Umbilical cord (tissue), 1 donor: ENCODE measurements at regions not wholly inside any gene's neighbourhood (a gene's known extent, or its start where the extent isn't known, plus 50 kb on each side); places are given as distances from the start of the nearest gene placed in this dataset.

Experiments
- DNase-seq: peaks from one replicate; pipeline ENCODE4 v3.0.0-alpha.2; 2015; ENCODE audit warnings: low spot score

DNA sequence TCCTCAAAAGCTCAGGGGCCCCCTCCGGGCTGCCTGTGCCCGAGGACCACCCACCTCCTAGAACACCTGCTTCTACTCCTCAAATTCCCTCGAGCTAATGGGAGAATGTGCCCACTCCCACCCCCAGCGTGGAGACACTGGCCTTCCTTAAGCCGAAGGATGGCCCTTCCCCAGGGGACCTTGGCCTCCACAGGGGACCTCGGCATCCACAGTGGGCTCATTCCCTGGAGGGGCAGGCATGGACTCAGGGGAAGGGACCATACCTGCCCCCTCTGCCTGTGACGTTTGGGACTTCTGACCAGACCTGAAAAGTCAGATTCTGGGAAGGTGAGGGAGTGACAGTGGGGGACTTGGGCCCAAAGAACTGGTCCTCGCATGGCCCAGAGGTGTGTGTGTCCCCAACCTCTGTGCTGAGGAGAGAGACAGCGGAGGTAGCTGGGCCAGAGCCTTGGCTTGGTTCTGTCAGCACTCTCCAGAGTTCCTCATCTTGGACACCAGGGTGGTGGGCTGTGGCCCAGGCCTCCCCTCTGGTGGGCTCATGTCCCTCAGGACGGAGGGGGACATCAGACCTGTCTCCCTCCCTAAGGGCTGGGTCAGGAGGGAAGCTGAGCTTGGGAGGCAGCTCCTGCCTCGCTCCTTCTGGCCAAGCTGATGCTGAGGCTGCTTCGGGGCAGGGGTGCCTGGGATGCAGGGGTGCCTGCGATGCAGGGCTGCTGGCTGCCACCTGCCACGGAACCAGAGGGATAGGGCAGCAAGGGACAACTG lies 240.4 kb downstream of the HAUS1 start:
- DNase-seq, result no peak

DNA sequence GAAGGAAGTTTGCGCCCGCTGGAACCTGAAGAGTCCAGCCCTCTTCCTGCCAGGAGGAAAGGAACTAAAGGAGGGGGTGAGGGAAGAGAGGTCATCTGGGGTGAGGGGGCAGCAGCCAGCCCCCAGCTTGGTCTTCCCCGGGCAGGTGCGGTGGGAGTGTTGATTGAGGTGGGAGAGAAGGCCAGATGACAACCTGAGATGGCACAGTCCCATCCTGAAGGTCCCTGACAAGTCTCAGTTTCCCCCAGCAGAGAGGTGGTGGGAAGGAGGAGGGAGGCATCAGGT lies 240.9 kb downstream of the HAUS1 start:
- no peak for DNase-seq

DNA sequence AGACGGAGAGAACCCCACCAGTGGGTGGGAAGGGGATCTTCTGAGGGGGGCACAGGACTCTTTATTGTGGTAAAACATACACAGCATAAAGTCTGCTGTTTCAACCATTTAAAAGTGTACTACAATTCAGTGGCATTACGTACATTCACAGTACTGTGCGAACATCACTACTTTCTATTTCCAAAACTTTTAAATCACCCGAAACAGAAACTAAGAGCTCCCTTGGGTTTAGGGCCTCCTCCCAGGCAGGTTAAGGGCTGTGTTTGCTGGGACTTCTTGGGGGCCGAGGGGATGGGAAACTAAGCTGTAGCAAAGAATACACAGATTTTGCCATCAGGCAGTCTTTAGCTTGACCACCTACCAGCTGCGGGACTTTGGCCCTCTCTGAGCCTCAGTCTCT lies 242.0 kb downstream of the HAUS1 start:
- no peak for DNase-seq

DNA sequence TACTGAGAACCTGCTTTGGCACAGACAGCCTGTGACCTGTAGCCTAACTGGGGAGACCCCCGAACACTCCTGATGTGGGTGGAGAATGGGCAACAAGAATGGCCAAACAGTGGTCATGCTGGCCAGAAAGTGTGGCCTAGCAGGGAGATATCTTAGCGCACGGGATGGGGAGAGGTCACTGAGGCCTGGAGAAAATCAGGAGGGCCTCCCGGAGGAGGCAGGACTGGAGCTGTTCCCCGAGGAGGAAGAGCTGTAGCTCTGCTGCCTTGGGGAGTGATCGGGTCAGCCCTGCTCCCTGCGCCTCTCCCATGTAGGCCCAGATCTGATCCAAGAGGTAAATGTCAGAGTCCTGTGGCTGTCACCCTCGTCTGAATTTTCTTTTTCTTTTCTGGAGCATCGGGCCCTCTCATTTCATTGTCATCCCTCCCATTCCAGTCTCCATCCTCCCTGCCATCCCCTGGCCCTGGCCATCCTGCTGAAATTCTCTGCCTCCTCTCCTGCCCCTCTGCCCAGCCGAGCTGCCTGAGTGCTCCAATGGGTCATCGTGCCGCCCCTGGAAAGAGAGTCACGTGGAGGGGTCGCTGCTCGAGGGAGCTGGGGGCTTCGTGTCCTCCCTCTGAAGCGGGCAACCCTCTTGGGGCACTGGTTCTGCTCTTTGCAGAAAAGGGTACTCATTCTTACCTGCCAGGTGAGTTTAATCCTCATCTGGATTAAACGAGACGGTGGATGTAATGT lies 242.9 kb downstream of the HAUS1 start:
- DNase-seq, result no peak

DNA sequence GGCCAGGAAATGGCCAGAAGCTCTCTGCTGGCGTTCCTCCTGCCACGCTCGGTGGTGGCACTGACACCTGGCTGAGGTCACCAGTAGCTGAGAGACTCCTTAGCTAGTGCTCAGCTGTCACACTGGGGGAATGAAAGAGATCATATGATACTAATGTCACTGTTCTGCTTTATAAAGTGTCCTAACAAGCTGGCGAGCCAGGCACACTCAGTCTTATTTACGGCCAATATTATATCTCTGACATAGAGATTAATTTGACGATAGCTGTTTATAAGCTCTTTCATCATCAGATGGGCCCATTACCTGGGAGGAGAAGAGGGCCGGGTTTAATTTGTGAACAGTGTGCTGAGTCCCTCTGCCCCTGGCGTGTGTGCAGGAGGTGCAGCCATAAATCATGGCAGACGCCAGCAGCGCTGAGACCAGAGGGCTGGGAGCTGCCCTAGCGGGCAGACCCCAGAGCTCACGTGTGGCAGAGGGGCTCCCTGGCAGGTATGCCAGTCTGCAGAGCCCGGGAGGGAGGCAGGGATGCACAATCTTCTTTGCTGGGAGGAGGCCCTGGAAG lies 246.5 kb downstream of the HAUS1 start:
- DNase-seq, result no peak

DNA sequence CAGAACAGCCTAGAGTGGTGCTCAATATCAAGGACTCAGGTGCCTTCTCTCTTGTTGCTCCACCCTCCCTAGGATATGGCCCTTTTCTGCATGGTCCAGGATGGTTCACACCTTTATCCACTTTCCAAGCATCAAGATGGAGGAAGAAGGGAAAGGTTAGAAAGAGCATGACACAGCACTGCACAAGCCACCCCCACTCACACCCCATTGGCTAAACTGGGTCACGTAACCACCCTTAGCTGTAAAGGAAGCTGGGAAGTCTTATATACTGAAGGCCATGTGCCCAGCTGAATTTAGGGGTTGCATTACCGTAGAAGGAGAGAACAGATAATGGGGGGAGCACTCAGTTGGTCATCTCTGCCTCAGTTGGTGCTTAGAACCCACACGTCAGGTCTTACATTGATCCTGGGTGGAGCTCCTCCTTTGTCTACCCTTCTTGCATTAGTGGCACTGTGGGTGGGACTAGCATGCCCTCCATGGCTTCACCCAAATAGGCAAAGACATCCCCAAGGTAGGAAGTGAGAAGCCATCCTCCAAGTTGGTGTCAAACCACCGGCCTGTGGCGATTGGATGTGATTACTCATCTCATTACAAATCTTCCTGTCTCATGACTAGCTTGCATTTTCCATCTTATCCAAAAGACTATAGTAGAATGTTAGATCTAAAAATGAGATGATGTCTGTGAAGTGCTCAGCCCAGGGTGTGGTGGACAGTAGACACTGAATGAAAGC lies 248.5 kb downstream of the HAUS1 start:
- no peak for DNase-seq

DNA sequence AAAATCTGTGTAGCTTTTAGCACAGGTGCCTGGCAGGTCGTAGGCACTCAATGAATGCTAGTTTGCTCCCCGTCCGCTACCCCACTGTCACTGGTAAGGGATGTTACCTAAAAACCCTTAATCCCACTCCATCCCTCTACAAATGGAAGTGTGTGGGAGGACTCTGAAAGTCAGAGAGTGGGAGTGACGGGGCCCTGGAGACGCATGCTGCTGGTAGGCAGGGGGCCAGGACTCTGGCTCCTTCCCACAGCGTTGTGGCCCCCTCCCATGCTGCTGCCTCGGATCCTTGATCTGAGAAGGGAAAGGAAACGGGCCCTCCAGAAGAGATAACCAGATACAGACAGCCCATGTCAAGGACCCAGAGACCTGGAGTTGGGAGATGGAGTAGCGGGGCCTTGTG lies 249.3 kb downstream of the HAUS1 start:
- no peak for DNase-seq

DNA sequence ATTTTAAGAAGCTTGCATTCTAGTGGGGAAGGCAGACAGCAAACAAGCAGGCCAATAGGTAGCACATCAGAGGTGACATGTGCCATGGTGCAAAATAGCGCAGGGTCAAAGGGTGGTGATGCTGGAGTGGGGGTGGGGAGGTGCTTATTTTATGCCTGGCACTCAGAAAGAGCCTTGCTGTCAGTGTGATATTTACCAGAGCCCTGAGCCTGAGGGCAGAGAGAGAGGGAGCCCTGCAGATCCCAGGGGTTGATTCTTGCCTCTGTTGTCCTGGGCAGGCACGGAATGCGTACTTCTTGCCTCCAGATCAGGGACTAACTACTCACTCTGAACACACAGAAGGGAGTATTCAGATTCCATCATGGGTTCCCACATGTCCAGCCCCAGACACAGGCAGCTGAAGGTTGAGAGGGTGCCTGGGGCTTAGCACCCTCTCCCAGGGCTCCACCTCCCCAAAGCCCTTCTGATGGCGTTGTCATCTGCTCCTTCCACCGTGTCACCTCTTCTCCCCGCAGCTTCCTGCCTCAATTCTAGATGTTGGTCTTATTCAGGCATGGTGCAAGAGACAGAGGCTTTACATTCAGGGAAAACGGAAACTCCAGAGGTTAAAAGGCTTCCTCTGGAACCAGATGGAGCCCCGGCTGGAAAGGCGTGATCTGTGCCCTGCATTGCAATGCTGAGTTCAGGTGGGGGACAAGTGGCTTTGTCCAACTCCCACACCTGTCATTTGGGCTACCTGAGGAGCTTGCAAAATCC lies 252.3 kb downstream of the HAUS1 start:
- peak; percentile 44 for DNase-seq

DNA sequence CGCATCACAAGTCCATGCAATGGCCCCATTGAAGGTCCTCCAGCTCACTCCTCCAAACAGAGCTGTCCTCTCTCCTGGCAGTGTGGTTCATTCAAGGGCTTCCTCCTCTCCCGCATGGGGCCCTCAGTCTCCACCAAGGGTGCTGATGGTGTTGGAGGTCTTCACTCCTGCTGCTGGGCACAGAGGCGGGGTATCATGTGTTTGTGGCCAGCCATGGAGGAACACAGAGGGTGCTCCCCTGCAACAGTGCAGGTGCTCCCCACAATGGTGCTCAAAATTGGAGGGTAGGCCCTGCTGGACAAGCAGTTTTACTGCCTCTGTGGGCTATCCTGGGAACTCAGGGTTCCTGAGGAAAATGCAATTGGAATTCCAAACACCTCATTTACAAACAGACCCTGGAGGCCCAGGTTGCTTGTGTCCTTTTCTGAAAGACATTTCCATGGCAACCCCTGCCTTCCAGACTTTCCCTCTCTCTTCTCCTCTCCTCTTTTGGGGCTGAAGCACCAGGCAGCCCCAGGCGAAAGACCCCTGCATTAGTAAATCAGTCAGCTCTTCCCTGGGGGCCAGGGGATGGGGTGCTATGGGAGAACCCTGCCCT lies 256.0 kb downstream of the HAUS1 start:
- no peak for DNase-seq

DNA sequence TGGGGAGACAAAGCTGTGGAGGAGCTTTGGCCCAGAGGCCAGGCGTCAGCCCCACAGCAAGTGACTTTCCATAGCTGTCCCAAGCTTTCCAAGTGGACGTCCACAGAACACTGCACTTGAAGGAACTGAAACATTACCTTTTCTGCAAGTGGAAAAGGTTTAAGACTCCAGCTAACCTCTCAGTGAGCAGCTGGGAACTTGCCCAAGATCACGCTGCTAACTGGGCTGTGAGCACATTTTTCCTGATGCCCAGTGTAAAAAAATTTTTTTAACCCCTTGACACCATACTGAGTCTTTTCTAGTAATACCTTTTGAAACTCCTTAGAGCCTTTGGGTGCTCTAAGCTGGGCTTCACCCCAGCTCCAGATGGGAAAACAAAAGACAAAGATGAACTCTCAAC lies 256.7 kb downstream of the HAUS1 start:
- DNase-seq, result no peak

DNA sequence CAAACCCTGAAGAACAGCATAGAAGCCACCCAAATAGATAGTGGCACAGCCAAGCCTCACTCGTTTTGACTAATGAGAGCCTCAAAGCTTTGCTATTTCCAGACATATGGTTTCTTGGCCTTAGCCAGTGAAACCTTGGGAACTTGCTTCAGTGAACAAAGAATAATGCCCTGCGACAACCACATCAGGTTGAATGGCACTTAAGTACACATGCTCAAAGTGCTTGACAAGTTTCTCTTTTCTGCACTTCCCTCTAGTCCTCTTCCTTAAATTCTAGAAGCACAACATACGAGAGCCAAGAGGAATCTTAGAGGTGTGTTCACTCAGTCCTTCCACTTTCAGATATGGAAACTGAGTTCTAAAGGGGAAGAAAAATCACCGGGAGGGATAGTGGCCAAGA lies 258.3 kb downstream of the HAUS1 start:
- no peak for DNase-seq

DNA sequence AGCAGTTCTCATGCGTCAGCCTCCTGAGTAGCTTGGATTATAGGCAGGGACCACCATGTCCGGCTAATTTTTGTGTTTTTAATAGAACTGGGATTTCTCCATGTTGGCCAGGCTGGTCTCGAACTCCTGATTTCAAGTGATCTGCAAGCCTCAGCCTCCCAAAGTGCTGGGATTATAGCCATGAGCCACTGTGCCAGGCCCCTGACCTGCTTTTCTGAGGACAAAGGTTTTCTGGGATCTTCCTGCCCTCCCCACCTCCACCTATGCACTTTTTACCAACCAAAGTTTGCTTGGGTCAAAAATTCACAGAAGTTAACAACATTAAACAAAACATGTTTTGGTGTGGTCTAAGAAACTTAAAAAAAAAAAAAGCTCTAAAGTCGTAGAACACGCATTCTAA lies 259.9 kb downstream of the HAUS1 start:
- no peak for DNase-seq

DNA sequence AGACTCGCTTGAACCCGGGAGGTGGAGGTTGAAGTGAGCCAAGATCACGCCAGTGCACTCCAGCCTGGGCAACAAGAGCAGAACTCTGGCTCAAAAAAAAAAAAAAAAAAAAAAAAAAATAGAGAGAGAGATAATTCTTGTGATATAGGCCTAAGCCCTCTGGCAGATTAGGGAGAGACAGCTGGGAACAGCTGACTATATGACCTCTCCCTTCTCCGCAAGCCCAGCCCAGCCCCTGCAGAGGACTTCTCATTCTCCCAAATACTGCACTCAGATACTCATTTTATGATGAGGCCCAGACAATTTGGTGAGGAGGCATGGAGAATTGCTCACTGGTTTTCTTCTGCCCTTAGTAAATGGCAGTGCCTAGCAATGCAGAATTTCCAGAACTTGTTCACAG lies 262.0 kb downstream of the HAUS1 start:
- peak; percentile 33 for DNase-seq

DNA sequence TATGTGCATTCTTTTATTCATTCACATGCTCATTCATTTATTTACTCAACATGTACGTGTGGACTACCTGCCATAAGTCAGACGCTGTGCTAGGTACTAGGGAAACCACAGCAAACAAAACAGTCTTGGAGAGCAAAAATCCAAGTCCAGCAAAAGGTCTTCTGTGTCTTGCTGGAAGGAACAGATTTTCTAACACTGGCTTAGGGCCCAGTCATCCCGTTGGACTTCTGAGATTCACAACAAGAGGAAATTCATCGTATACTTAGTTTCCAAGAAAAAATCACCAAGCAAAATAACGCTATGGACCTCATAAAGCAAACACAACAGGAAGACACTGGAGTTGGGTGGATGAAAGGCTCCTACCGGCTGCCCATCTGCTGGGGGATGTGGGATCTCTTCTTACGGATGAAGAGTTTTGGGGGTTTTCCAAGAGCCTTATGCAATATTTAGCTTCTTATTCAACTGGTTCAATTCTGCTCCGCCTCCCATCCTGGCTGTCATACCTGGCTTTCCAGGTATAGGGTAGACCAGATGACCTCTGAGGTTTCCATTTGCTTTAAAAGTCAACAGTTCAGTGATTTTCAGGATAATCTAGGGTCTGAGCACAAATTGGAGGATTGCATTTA lies 262.7 kb downstream of the HAUS1 start:
- no peak for DNase-seq

DNA sequence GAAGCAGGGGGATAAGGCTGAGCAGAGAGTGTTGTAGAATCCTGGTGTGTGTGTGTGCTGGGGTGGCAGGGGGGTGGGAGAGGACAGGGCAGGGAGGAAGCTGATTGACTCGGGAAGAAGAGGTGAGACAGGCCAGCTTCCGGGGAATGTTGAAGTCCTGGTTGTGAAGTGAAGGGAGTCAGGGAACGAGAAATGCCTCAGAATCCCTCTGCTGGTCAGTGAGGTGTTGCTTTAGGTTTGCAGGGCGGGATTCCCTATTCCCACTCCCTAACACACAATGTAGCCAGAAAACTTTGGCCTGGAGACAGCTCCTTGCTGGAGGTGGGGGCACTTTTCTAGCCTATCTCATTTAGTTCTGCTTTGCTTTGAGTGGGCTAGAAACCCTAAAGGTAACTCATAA lies 265.1 kb downstream of the HAUS1 start:
- no peak for DNase-seq

DNA sequence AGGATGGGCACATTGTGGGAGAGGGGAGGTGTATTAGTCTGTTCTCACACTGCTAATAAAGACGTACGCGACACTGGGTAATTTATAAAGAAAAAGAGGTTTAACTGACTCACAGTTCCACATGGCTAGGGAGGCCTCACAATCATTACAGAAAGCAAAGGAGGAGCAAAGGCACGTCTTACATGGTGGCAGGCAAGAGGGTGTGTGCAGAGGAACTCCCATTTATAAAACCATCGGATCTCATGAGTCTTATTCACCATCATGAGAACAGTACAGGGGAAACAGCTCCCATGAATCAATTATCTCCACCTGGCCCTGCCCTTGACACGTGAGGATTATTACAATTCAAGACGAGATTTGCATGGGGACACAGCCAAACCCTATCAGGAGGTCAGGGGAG lies 266.7 kb downstream of the HAUS1 start:
- no peak for DNase-seq

DNA sequence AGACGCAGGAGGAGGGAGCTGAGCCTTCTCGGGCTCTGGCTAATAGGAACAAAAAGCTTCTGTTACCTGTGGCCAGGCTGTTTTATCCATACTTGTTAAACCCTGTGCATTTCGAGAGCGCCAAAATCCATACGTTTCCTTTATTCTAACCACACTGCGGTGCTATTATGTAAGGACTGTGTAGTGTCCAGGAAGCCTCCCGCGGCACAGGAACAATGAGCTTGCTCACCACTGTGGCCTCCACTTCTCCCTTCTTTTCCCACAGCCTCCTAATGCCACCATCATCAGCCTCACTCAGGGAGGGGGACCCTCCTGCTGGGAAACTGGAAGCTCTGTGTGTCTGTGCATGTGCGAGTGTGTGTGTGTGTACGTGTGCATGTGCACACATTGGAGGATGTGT lies 268.5 kb downstream of the HAUS1 start:
- DNase-seq, result no peak

DNA sequence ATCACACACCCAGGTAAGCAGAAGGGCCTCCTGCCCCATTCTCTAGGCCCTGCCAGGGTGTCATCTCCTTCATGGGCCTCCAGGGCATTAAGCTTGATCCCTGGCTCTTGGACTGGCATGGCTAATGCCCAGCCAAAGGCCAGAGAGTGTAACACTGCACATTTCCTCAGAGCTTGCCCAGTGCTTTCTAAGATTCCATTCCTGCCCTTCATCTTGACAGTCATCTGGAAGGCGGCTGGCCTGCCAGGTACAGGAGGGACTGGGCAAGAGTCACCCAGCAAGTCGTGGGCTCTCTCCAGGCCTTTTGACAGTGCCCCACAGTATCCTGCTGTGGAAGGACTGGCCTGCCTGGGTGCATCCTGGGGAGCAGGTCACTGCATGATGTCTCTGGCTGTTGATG lies 268.9 kb downstream of the HAUS1 start:
- DNase-seq, result no peak

DNA sequence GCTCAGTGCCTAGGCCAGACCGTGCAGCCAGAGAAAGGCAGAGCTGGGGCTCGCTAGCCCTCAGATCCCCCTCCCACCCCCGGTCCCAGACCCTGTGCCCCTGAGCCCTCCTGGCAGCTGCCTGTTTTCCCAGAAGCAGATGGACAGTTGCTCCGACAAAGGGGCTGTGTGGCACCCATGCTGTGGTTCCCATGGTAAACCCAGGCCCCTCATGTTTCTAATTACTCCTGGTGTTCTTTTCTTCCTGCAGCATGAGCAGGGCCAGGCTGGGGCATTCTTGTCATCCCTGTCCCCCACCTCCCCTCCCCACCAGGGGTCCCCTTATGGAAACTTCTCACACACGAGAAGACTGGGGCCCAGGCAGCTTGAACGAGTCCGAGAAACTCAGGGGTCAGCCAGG lies 269.6 kb downstream of the HAUS1 start:
- no peak for DNase-seq

DNA sequence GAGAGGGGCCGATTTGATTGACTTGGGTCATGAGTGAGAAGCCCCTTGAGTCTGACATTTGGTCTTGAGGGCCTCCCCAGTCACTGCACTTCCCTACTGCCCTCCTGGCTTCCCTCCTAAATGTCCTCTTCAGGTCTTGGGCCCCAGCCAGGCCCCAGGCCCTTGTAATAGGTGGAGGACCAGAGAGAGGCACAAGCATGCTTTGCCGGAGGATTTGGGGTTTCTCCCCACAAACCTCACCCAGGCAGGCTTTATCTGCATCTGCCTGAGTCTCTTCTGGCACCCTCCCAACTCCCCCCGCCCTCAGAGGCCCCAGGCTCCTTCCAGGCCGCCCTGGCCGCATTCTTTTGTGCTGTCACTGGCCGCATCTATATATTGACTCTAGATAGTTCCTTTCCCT lies 270.7 kb downstream of the HAUS1 start:
- DNase-seq, result peak; percentile 65

DNA sequence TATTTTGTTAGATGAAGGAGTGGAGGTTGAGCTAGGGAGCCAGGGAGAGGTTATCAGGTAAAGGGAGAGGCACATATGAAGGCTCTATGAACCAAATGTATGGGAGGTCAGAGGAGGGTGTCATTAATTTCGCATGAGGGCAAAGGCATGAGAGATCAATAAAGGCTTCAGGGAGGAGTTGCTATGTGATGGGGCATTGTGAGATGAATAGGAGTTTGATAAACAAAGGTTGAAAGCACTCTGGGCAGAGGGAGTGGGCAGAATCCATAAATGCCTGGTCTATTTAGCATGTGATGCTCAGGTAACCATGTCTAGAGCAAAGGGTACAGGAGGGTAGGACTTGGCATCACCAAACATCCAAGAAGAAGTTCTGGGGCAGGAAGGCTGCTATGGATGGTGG lies 273.4 kb downstream of the HAUS1 start:
- no peak for DNase-seq
